K562 (cell line): ENCODE measurements at regions not wholly inside any gene's neighbourhood (a gene's known extent, or its start where the extent isn't known, plus 50 kb on each side); places are given as distances from the start of the nearest gene placed in this dataset.

Experiments
- CC2D1A ChIP-seq: fragments of 450-650 bp; IDR thresholded peaks from 2 replicates; pipeline ENCODE4 v1.6.1; 2017; ENCODE audit warnings: mild to moderate bottlenecking
- CEBPZ ChIP-seq: fragments of 150-350 bp; IDR thresholded peaks from 2 replicates; pipeline ENCODE4 v1.6.1; 2014; ENCODE audit warnings: low read depth, mild to moderate bottlenecking, low read length, borderline replicate concordance
- CGGBP1 ChIP-seq: fragments of 250-450 bp; sonication (Bioruptor Pico); IDR thresholded peaks from 2 replicates; pipeline ENCODE4 v1.9.0; 2021; ENCODE audit warnings: mild to moderate bottlenecking
- CREB1 ChIP-seq, 2 experiments: sonication (generic) in 1 of 2; formaldehyde crosslinking in 1 of 2; IDR thresholded peaks; 2 replicates each; pipeline versions ENCODE4 v1.6.1 to v1.8.0; 2012 to 2022; ENCODE audit warnings: inconsistent platforms in 1 of 2, mild to moderate bottlenecking in 1 of 2, missing genetic modification reagents in 1 of 2, moderate library complexity in 1 of 2
- DNMT1 ChIP-seq: fragments of 450-650 bp; IDR thresholded peaks from 2 replicates; pipeline ENCODE4 v1.6.1; 2016; ENCODE audit warnings: antibody characterized with exemption, mild to moderate bottlenecking
- MGA ChIP-seq: fragments of 450-650 bp; IDR thresholded peaks from 2 replicates; pipeline ENCODE4 v1.6.1; 2016; ENCODE audit warnings: mild to moderate bottlenecking, moderate library complexity
- NFATC3 ChIP-seq: fragments of 450-650 bp; IDR thresholded peaks from 2 replicates; pipeline ENCODE4 v1.6.1; 2017; ENCODE audit warnings: mild to moderate bottlenecking
- POLR2A ChIP-seq: fragments of 450-650 bp; conservative IDR thresholded peaks from 2 replicates; pipeline ENCODE4 v1.6.1; 2016
- TAF9B ChIP-seq: fragments of 450-650 bp; IDR thresholded peaks from 2 replicates; pipeline ENCODE4 v1.6.1; 2018; ENCODE audit warnings: mild to moderate bottlenecking; ENCODE audit not compliant: partially characterized antibody
- TFAM ChIP-seq: fragments of 250-450 bp; sonication (Bioruptor Pico); conservative IDR thresholded peaks from 2 replicates; pipeline ENCODE4 v1.5.0; 2021; ENCODE audit warnings: mild to moderate bottlenecking, moderate library complexity
- ZNF12 ChIP-seq: sonication (generic); formaldehyde crosslinking; IDR thresholded peaks from 2 replicates; pipeline ENCODE4 v1.4.0; 2020; ENCODE audit warnings: mild to moderate bottlenecking, missing genetic modification reagents
- ZNF121 ChIP-seq: sonication (generic); formaldehyde crosslinking; conservative IDR thresholded peaks from 2 replicates; pipeline ENCODE4 v1.8.0; 2022; ENCODE audit warnings: missing genetic modification reagents
- ZNF217 ChIP-seq: sonication (generic); formaldehyde crosslinking; IDR thresholded peaks from 2 replicates; pipeline ENCODE4 v1.8.0; 2022; ENCODE audit warnings: mild to moderate bottlenecking, missing genetic modification reagents
- ZSCAN32 ChIP-seq: fragments of 450-650 bp; formaldehyde crosslinking; IDR thresholded peaks from 2 replicates; pipeline ENCODE4 v1.4.0; 2020; ENCODE audit warnings: mild to moderate bottlenecking, moderate library complexity

GRCh38 chr15:77819851-77820728 lies 187.4 kb upstream of the LINGO1 start (continued):
- no peak for TF ChIP-seq MGA
- no peak for TF ChIP-seq ZNF217 (CRISPR knock-in tag)
- no peak for TF ChIP-seq CEBPZ
- no peak for TF ChIP-seq ZSCAN32
- no peak for TF ChIP-seq CGGBP1 (CRISPR knock-in tag)
- TF ChIP-seq ZNF121 (CRISPR knock-in tag), result no peak
- TF ChIP-seq POLR2A, result no peak
- TF ChIP-seq CC2D1A, result no peak
- TF ChIP-seq TFAM (CRISPR knock-in tag), result no peak
- 0 out of 2 replicates have a peak, but pooled peaks have one; percentile 51 for TF ChIP-seq ZNF12
- TF ChIP-seq NFATC3, result no peak
- TF ChIP-seq CREB1 (IDR thresholded peaks at IDR 0.05), result no peak
- no peak for TF ChIP-seq CREB1 (CRISPR knock-in tag; IDR thresholded peaks at IDR 0.05)
- no peak for TF ChIP-seq DNMT1
- TF ChIP-seq TAF9B, result no peak
